GM12878 (cell line): ENCODE measurements at regions not wholly inside any gene's neighbourhood (a gene's known extent, or its start where the extent isn't known, plus 50 kb on each side); places are given as distances from the start of the nearest gene placed in this dataset.

Experiments
- ATAC-seq: fragments of 200-7000 bp; cut with Tn5 transposase; 3 replicates; pipeline ENCODE4 v1.9.1; 2020; ENCODE audit warnings: mild to moderate bottlenecking, moderate library complexity
- BruUV-seq: library from RNA; stranded (reverse); fragments of 400-500 nt; replicated peaks from 2 replicates; lab custom pipeline; 2021; lab: Mats Ljungman, UMichigan
- CTCF ChIA-PET: fragments of 300-600 bp; sonication (Branson Sonifier 250); formaldehyde crosslinking; extraction: SDS; loops from one replicate; lab custom pipeline; 2021; ENCODE audit warnings: inconsistent platforms; lab: Yijun Ruan, JAX
- POLR2A ChIA-PET: fragments of 350-600 bp; formaldehyde crosslinking; extraction: SDS; loops from one replicate; lab custom pipeline; 2021; ENCODE audit warnings: inconsistent platforms; lab: Charles Lee
- RAD21 ChIA-PET: fragments of 300-600 bp; sonication (Branson Sonifier 250); formaldehyde crosslinking; loops from one replicate; lab custom pipeline; 2023; ENCODE audit warnings: antibody characterized with exemption; ENCODE audit not compliant: unreplicated experiment; lab: Charles Lee
- SMC1A ChIA-PET: fragments of 300-600 bp; sonication (Branson Sonifier 250); formaldehyde crosslinking; loops from one replicate; lab custom pipeline; 2023; ENCODE audit not compliant: unreplicated experiment, uncharacterized antibody; lab: Charles Lee
- DNase-seq: peaks from one replicate; pipeline ENCODE4 v3.0.0-alpha.2; 2011; ENCODE audit warnings: low read depth, low spot score
- FAIRE-seq: peaks from 3 replicates; lab custom pipeline; 2011; peaks lifted over from hg19 to GRCh38; lab: Jason Lieb, UNC
- H2AFZ ChIP-seq: 2 replicates; pipeline ENCODE4 v1.6.0; 2011; ENCODE audit warnings: low read depth, low read length, control low read depth; ENCODE audit not compliant: control insufficient read depth
- H3K27ac ChIP-seq: 2 replicates; pipeline ENCODE4 v1.5.1; 2011; ENCODE audit warnings: control low read depth; ENCODE audit not compliant: control insufficient read depth, insufficient read depth
- H3K27me3 ChIP-seq, 2 experiments: replicated peaks in 1 of 2; 2 replicates each; pipeline versions ENCODE4 v1.6.0 to v1.6.1; 2011; ENCODE audit warnings: low read length in 1 of 2; ENCODE audit not compliant: control insufficient read depth in 2 of 2, insufficient read depth in 2 of 2
- H3K36me3 ChIP-seq, 2 experiments: 2 replicates each; pipeline ENCODE4 v1.5.1; 2011; ENCODE audit warnings: low read length in 1 of 2; ENCODE audit not compliant: control insufficient read depth in 2 of 2, insufficient read depth in 2 of 2
- H3K4me1 ChIP-seq: 2 replicates; pipeline ENCODE4 v1.6.1; 2011; ENCODE audit warnings: mild to moderate bottlenecking, low read length, moderate library complexity, mixed read lengths; ENCODE audit not compliant: control insufficient read depth, insufficient read depth
- H3K4me2 ChIP-seq: 2 replicates; pipeline ENCODE4 v1.6.0; 2011; ENCODE audit warnings: control low read depth; ENCODE audit not compliant: control insufficient read depth, insufficient read depth
- H3K4me3 ChIP-seq: fragments of 200-600 bp; sonication (generic); 2 replicates; pipeline ENCODE4 v1.5.1; 2016
- H3K79me2 ChIP-seq: 2 replicates; pipeline ENCODE4 v1.6.0; 2011; ENCODE audit warnings: low read length; ENCODE audit not compliant: control insufficient read depth, insufficient read depth
- H3K9ac ChIP-seq: 2 replicates; pipeline ENCODE4 v1.8.0; 2011; ENCODE audit warnings: low read length, control low read depth, mixed read lengths; ENCODE audit not compliant: control insufficient read depth, insufficient read depth
- H3K9me3 ChIP-seq: replicated peaks from 3 replicates; pipeline ENCODE4 v1.5.1; 2011; ENCODE audit warnings: mild to moderate bottlenecking, low read length; ENCODE audit not compliant: control insufficient read depth, insufficient read depth
- H4K20me1 ChIP-seq: 2 replicates; pipeline ENCODE4 v1.6.0; 2011; ENCODE audit not compliant: control insufficient read depth, insufficient read depth
- CTCF ChIP-seq, 3 experiments: IDR thresholded peaks in 2 of 3; conservative IDR thresholded peaks in 1 of 3; 2 replicates each; pipeline ENCODE4 v1.5.1; 2011; ENCODE audit warnings: low read depth in 3 of 3, low read length in 3 of 3, mild to moderate bottlenecking in 3 of 3, control low read depth in 2 of 3, moderate library complexity in 2 of 3, inconsistent platforms in 1 of 3, mixed read lengths in 1 of 3; ENCODE audit not compliant: control insufficient read depth in 2 of 3, insufficient read depth in 1 of 3; ENCODE audit errors: extremely low read depth in 1 of 3
- KLF5 ChIP-seq: fragments of 450-650 bp; IDR thresholded peaks from 2 replicates; pipeline ENCODE4 v1.6.1; 2014; ENCODE audit warnings: mild to moderate bottlenecking; ENCODE audit not compliant: partially characterized antibody
- NKRF ChIP-seq: fragments of 450-650 bp; conservative IDR thresholded peaks from 2 replicates; pipeline ENCODE4 v1.6.1; 2017; ENCODE audit warnings: mild to moderate bottlenecking, moderate library complexity
- RB1 ChIP-seq: fragments of 450-650 bp; formaldehyde crosslinking; IDR thresholded peaks from 2 replicates; pipeline ENCODE4 v1.6.1; 2017; ENCODE audit warnings: mild to moderate bottlenecking, borderline replicate concordance
- RFX5 ChIP-seq: IDR thresholded peaks from 2 replicates; pipeline ENCODE4 v1.6.1; 2011; ENCODE audit warnings: low read depth, low read length, improper control_type of control experiment
- ZNF274 ChIP-seq: IDR thresholded peaks from one replicate; pipeline ENCODE4 v1.8.0; 2011; ENCODE audit not compliant: insufficient read length, insufficient read depth
- WGBS: methylation state at CpG from one replicate; pipeline ENCODE4 v1.1.6; 2016; ENCODE audit warnings: low lambda C conversion rate; ENCODE audit not compliant: insufficient replicate concordance, insufficient coverage; ENCODE audit errors: missing lambda C conversion rate; 5-methylcytosine and 5-hydroxymethylcytosine counted together
- in situ Hi-C: fragments of 300-500 bp; cut with MboI; formaldehyde crosslinking; loops from 9 replicates; pipeline ENCODE4 v1.14.3; 2018; ENCODE audit warnings: mixed read lengths
- intact Hi-C: fragments of 100-400 bp; cut with micrococcal nuclease; formaldehyde crosslinking; loops from one replicate; pipeline ENCODE4 v1.14.2; 2022; ENCODE audit not compliant: unreplicated experiment

GRCh38 chr6:77273929-77274328 is 189.4 kb downstream of the HTR1B start (continued):
- TF ChIP-seq NKRF (no peak), RB1 (no peak), RFX5 (no peak), ZNF274 (no peak)

GRCh38 chr6:77264970-77265369 is 198.3 kb downstream of the HTR1B start:
- TF ChIP-seq KLF5 (no peak), CTCF (IDR thresholded peaks at IDR 0.05 in 2 of 3, conservative IDR thresholded peaks at IDR 0.05 in 1 of 3; ENCODE audit: control insufficient read depth in 2 of 3, extremely low read depth in 1 of 3, insufficient read depth in 1 of 3, low read depth in 3 of 3, low read length in 3 of 3) (peak; percentile 6 to 13 (median 10); a peak in 1 of 6 replicates)

More at GRCh38 chr6:77264970-77265369, 198.3 kb downstream of the HTR1B start:
- ChIA-PET SMC1A (no interaction called here), CTCF (no interaction called here), POLR2A (no interaction called here), RAD21 (no interaction called here)
- no peak overlapping the region for H2AFZ ChIP-seq
- ATAC-seq: peak; percentile 40; the same call in 2 of the 3 replicates
- H3K79me2 ChIP-seq: no peaks in the 10 kb centered on the region
- H3K9ac ChIP-seq: no peak overlapping the region
- no peak overlapping the region for H3K27ac ChIP-seq
- H3K4me3 ChIP-seq: no peak overlapping the region
- 10% methylated on average over 6 of the region's 6 CpGs for WGBS
- H4K20me1 ChIP-seq: no peaks in the 10 kb centered on the region
- no TSS peak for BruUV-seq
- no peaks in the 10 kb centered on the region for H3K36me3 ChIP-seq
- in situ Hi-C loops: no loop called here
- FAIRE-seq: no peak
- no peaks in the 10 kb centered on the region for H3K27me3 ChIP-seq
- DNase-seq: no peak
- H3K9me3 ChIP-seq: no peaks in the 10 kb centered on the region
- H3K4me1 ChIP-seq: no peaks in the 10 kb centered on the region
- H3K4me2 ChIP-seq: no peak overlapping the region
- intact Hi-C loops: no loop called here
